Liver (tissue), 8 donors: ENCODE measurements at regions not wholly inside any gene's neighbourhood (a gene's known extent, or its start where the extent isn't known, plus 50 kb on each side); places are given as distances from the start of the nearest gene placed in this dataset.

Experiments
- DNase-seq: peaks from one replicate; pipeline ENCODE4 v3.0.0-alpha.2; 2017; ENCODE audit warnings: low spot score
- H3K27ac ChIP-seq, 2 donors: one replicate each; pipeline ENCODE4 v1.7.0; 2013; ENCODE audit warnings: inconsistent platforms in 2 of 2, low read length in 2 of 2, control low read depth in 1 of 2, low read depth in 1 of 2, mild to moderate bottlenecking in 1 of 2
- H3K27me3 ChIP-seq, 4 donors: one replicate each; pipeline versions ENCODE4 v1.6.1 to v1.7.0; 2013; ENCODE audit warnings: low read length in 3 of 4, inconsistent platforms in 1 of 4, mild to moderate bottlenecking in 1 of 4, moderate library complexity in 1 of 4; ENCODE audit not compliant: control insufficient read depth in 4 of 4, insufficient read depth in 4 of 4
- H3K36me3 ChIP-seq, 4 donors: one replicate each; pipeline versions ENCODE4 v1.6.1 to v1.7.0; 2013; ENCODE audit warnings: low read length in 3 of 4, mild to moderate bottlenecking in 3 of 4, low read depth in 1 of 4, moderate library complexity in 1 of 4; ENCODE audit not compliant: control insufficient read depth in 4 of 4, insufficient read depth in 3 of 4
- H3K4me1 ChIP-seq, 4 donors: one replicate each; pipeline versions ENCODE4 v1.6.1 to v1.7.0; 2013; ENCODE audit warnings: low read length in 3 of 4, mild to moderate bottlenecking in 3 of 4, moderate library complexity in 1 of 4; ENCODE audit not compliant: control insufficient read depth in 4 of 4, insufficient read depth in 4 of 4
- H3K4me3 ChIP-seq, 3 donors: one replicate each; pipeline versions ENCODE4 v1.6.1 to v1.7.0; 2013; ENCODE audit warnings: low read length in 3 of 3, control low read depth in 1 of 3, low read depth in 1 of 3, mild to moderate bottlenecking in 1 of 3
- H3K9ac ChIP-seq, 2 donors: one replicate each; pipeline ENCODE4 v1.7.0; 2013; ENCODE audit warnings: low read length in 2 of 2, mild to moderate bottlenecking in 2 of 2, moderate library complexity in 2 of 2, control low read depth in 1 of 2, low read depth in 1 of 2
- H3K9me3 ChIP-seq, 4 donors: one replicate each; pipeline versions ENCODE4 v1.6.1 to v1.7.0; 2013; ENCODE audit warnings: low read length in 3 of 4; ENCODE audit not compliant: control insufficient read depth in 4 of 4
- ATF3 ChIP-seq: IDR thresholded peaks from 2 replicates; pipeline ENCODE4 v1.6.1; 2016; ENCODE audit warnings: antibody characterized with exemption
- EGR1 ChIP-seq, 2 donors: IDR thresholded peaks; 2 replicates each; pipeline ENCODE4 v1.6.1; 2016 to 2018; ENCODE audit warnings: antibody characterized with exemption in 2 of 2, low read depth in 2 of 2
- FOXA1 ChIP-seq: IDR thresholded peaks from 2 replicates; pipeline ENCODE4 v1.6.1; 2016; ENCODE audit warnings: antibody characterized with exemption
- FOXA2 ChIP-seq: IDR thresholded peaks from 2 replicates; pipeline ENCODE4 v1.6.1; 2016; ENCODE audit warnings: antibody characterized with exemption
- GABPA ChIP-seq, 2 donors: IDR thresholded peaks in 1 of 2; conservative IDR thresholded peaks in 1 of 2; 2 replicates each; pipeline ENCODE4 v1.6.1; 2016; ENCODE audit warnings: antibody characterized with exemption in 2 of 2, mild to moderate bottlenecking in 1 of 2, moderate library complexity in 1 of 2
- HNF4A ChIP-seq, 2 donors: conservative IDR thresholded peaks; 2 replicates each; pipeline ENCODE4 v1.6.1; 2016; ENCODE audit warnings: antibody characterized with exemption in 2 of 2, mild to moderate bottlenecking in 2 of 2
- HNF4G ChIP-seq: IDR thresholded peaks from 2 replicates; pipeline ENCODE4 v1.6.1; 2016; ENCODE audit warnings: antibody characterized with exemption
- JUND ChIP-seq, 2 donors: IDR thresholded peaks; 2 replicates each; pipeline ENCODE4 v1.6.1; 2016; ENCODE audit warnings: antibody characterized with exemption in 2 of 2
- MAX ChIP-seq: IDR thresholded peaks from 2 replicates; pipeline ENCODE4 v1.6.1; 2016; ENCODE audit warnings: antibody characterized with exemption
- NR2F2 ChIP-seq: IDR thresholded peaks from 2 replicates; pipeline ENCODE4 v1.6.1; 2016; ENCODE audit warnings: antibody characterized with exemption
- RAD21 ChIP-seq, 2 donors: IDR thresholded peaks; 2 replicates each; pipeline ENCODE4 v1.6.1; 2016; ENCODE audit warnings: antibody characterized with exemption in 2 of 2, mild to moderate bottlenecking in 2 of 2
- RXRA ChIP-seq, 2 donors: IDR thresholded peaks; 2 replicates each; pipeline ENCODE4 v1.6.1; 2017 to 2018; ENCODE audit warnings: antibody characterized with exemption in 2 of 2, mild to moderate bottlenecking in 1 of 2
- SP1 ChIP-seq: IDR thresholded peaks from 2 replicates; pipeline ENCODE4 v1.6.1; 2018; ENCODE audit warnings: antibody characterized with exemption, mild to moderate bottlenecking
- TAF1 ChIP-seq: conservative IDR thresholded peaks from 2 replicates; pipeline ENCODE4 v1.6.1; 2016; ENCODE audit warnings: antibody characterized with exemption, mild to moderate bottlenecking
- YY1 ChIP-seq: IDR thresholded peaks from 2 replicates; pipeline ENCODE4 v1.6.1; 2016; ENCODE audit warnings: antibody characterized with exemption, mild to moderate bottlenecking
- ZBTB33 ChIP-seq: IDR thresholded peaks from 2 replicates; pipeline ENCODE4 v1.6.1; 2016; ENCODE audit warnings: antibody characterized with exemption
- WGBS: extraction: QIAGEN DNeasy Blood & Tissue Kit; methylation state at CpG from one replicate; pipeline ENCODE4 v1.1.7; 2013; 5-methylcytosine and 5-hydroxymethylcytosine counted together
- TF ChIP-seq, protein P1 (sequence below): IDR thresholded peaks from 2 replicates; pipeline ENCODE4 v1.6.1; 2016; ENCODE audit warnings: antibody characterized with exemption, mild to moderate bottlenecking
- TF ChIP-seq, protein P2 (sequence below): fragments of 150-350 bp; IDR thresholded peaks from 2 replicates; pipeline ENCODE4 v1.5.1; 2017; ENCODE audit warnings: improper control_type of control experiment, low read depth, low read length; ENCODE audit not compliant: missing input control
- donor health status: healthy.
- donor health status: healthy.
- donor health status: healthy.
- donor health status: healthy.
- donor health status: healthy.

DNA sequence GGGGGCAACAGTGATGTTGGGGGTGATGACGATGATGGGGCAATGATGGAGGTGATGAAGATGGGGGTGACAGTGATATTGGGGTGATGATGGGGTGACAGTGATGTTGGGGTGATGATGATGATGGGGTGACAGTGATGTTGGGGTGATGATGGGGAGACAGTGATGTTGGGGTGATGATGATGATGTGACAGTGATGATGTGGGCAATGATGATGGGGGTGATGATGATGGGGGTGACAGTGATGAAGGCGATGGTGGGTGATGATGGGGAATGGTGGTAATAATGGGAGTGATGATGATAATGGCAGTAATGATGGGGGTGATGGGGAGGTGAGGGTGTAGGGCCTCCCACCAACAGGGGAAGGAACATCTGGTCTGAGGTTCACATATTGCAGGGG lies 150.6 kb downstream of the ERMARD start:
- H3K36me3 ChIP-seq, result no peaks in the 10 kb centered on the region
- H3K4me3 ChIP-seq, result no peak overlapping the region
- H3K27ac ChIP-seq, result no peak overlapping the region
- H3K9ac ChIP-seq, result no peak overlapping the region
- H3K4me1 ChIP-seq, result peaks cover 15 to 34% (median 25%) of the 10 kb centered on the region in 4 donors
- no peak for DNase-seq
- H3K27me3 ChIP-seq, result no peaks in the 10 kb centered on the region
- no peaks in the 10 kb centered on the region for H3K9me3 ChIP-seq
- WGBS, result 98% methylated on average over 2 of the region's 2 CpGs
- TF ChIP-seq RAD21 (IDR thresholded peaks at IDR 0.05), result no peak
- TF ChIP-seq YY1, result no peak
- no peak for TF ChIP-seq EGR1 (IDR thresholded peaks at IDR 0.05; ENCODE audit: low read depth in 2 of 2)
- no peak for TF ChIP-seq RXRA (IDR thresholded peaks at IDR 0.05)
- TF ChIP-seq TAF1, result no peak
- no peak for TF ChIP-seq GABPA (IDR thresholded peaks at IDR 0.05 in 1 of 2, conservative IDR thresholded peaks at IDR 0.05 in 1 of 2)

GRCh38 chr6:169899481-169900145 lies 148.2 kb downstream of the ERMARD start:
- Histone ChIP-seq H3K9ac (no peak overlapping the region), H3K27ac (no peak overlapping the region), H3K27me3 (no peaks in the 10 kb centered on the region), H3K4me3 (no peak overlapping the region), H3K4me1 (peaks cover 7 to 10% (median 9%) of the 10 kb centered on the region in 4 donors), H3K36me3 (no peaks in the 10 kb centered on the region), H3K9me3 (no peaks in the 10 kb centered on the region)
- DNase-seq, result no peak
- WGBS, result 74% methylated on average over 24 of the region's 24 CpGs
- TF ChIP-seq HNF4A (conservative IDR thresholded peaks at IDR 0.05) (no peak), YY1 (no peak), ATF3 (no peak), NR2F2 (no peak), TAF1 (no peak), GABPA (IDR thresholded peaks at IDR 0.05 in 1 of 2, conservative IDR thresholded peaks at IDR 0.05 in 1 of 2) (no peak), JUND (IDR thresholded peaks at IDR 0.05) (no peak), SP1 (no peak), HNF4G (no peak), MAX (no peak), RXRA (IDR thresholded peaks at IDR 0.05) (no peak), FOXA2 (no peak), FOXA1 (no peak), ZBTB33 (no peak)
- TF ChIP-seq, protein P1, sequence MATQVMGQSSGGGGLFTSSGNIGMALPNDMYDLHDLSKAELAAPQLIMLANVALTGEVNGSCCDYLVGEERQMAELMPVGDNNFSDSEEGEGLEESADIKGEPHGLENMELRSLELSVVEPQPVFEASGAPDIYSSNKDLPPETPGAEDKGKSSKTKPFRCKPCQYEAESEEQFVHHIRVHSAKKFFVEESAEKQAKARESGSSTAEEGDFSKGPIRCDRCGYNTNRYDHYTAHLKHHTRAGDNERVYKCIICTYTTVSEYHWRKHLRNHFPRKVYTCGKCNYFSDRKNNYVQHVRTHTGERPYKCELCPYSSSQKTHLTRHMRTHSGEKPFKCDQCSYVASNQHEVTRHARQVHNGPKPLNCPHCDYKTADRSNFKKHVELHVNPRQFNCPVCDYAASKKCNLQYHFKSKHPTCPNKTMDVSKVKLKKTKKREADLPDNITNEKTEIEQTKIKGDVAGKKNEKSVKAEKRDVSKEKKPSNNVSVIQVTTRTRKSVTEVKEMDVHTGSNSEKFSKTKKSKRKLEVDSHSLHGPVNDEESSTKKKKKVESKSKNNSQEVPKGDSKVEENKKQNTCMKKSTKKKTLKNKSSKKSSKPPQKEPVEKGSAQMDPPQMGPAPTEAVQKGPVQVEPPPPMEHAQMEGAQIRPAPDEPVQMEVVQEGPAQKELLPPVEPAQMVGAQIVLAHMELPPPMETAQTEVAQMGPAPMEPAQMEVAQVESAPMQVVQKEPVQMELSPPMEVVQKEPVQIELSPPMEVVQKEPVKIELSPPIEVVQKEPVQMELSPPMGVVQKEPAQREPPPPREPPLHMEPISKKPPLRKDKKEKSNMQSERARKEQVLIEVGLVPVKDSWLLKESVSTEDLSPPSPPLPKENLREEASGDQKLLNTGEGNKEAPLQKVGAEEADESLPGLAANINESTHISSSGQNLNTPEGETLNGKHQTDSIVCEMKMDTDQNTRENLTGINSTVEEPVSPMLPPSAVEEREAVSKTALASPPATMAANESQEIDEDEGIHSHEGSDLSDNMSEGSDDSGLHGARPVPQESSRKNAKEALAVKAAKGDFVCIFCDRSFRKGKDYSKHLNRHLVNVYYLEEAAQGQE, result no peak
- TF ChIP-seq, protein P2, sequence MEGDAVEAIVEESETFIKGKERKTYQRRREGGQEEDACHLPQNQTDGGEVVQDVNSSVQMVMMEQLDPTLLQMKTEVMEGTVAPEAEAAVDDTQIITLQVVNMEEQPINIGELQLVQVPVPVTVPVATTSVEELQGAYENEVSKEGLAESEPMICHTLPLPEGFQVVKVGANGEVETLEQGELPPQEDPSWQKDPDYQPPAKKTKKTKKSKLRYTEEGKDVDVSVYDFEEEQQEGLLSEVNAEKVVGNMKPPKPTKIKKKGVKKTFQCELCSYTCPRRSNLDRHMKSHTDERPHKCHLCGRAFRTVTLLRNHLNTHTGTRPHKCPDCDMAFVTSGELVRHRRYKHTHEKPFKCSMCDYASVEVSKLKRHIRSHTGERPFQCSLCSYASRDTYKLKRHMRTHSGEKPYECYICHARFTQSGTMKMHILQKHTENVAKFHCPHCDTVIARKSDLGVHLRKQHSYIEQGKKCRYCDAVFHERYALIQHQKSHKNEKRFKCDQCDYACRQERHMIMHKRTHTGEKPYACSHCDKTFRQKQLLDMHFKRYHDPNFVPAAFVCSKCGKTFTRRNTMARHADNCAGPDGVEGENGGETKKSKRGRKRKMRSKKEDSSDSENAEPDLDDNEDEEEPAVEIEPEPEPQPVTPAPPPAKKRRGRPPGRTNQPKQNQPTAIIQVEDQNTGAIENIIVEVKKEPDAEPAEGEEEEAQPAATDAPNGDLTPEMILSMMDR, result no peak
